NCI-H510A treated with DMSO at 0.1 percent for 48 hours (cell line): ENCODE measurements at regions not wholly inside any gene's neighbourhood (a gene's known extent, or its start where the extent isn't known, plus 50 kb on each side); places are given as distances from the start of the nearest gene placed in this dataset.

ENCODE experiments used
- DNase-seq: peaks from one replicate; lab custom pipeline; 2025; lab: John Stamatoyannopoulos, UW

DNA sequence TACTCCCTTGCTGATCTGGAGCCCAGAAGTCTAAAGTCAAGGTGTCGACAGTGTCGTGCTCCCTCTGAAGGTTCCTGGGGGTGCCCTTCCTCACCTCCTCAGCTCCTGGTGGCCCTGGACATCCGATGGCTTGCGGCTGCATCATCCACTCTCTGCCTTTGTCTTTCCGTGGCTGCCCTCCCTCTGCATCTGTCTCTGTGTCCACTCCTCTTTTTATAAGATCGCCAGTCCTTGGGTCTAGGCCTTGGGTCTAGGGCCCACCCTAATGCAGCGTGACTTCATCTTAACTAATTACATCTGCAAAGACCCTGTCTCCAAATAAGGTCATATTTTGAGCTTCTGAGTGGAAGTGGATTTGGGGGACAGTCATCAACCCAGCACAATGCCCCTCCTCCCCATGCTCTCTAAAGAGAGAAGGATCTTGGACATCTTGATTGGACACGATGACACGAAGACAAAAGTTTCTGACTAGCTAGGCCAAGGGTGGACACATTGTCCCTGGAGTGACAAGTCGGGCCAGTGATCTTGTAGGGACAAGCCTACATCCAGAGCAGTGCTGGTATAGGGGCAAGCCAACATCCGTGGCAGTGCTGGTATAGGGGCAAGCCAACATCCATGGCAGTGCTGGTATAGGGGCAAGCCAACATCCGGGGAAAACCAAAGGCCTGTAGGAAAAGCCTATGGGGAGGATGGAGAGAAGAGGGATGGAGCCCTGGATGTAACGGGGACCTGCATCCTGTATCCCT, 93.9 kb upstream of the DIO3 start:
- no peak for DNase-seq

DNA sequence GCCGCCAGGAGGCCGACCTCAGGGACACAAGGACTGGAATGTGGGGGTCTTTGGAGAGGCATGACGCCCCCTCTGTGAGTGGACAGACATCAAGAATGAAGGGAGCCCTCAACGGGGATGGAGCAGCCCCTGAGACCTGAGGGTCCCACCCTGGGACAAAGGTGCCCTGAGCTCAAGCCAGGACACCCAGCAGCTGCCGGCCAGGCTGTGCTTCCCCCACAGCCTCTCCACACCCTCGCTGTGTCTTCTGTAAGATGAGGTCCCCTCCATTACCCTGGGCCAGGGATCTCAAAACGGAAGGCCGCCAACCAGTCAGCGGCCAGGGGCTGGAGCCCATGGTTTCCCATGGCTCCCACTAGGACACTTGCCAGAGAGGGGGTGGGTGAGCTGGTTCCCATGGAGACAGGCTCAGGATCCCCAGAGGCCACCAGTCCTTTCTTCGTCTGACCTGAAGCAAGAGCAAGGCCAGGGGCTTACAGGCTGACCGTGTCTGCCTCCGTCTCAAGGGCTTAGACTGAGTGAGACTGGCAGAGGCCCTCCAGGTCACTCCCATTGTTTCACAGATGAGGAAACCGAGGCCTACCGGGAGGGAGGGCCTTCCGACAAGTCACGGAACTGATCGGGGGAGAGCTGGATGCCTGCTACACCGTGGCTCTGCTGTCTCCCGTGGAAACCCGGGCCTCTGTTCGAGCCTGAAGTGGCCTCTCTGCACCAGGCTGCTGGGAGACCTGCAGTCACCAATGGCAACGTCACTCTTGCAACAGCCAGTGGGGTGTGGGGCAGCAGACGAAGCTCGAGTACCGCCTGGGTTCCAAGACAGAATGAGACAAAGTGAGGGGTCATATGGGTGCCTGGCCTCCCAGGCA, 91.7 kb upstream of the DIO3 start:
- no peak for DNase-seq

DNA sequence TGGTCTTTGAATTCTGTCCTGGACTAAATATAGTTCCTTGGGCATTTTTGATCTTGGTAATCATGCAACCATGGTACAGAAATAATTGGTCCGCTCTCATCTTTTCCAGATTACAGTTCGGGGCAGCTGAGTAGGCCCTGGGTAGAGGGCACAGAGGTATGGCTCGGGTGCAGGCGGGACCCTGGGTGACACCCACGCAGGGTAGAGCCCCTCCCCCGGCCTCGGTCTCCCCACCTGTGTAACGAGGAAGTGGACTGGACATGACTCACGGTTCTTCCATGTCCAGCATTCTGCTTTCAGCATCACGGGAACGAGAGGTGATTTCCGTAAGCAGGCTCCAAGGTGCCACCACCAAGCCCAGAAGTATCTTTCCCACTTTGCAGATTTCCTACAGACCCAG, 91.0 kb upstream of the DIO3 start:
- no peak for DNase-seq

DNA sequence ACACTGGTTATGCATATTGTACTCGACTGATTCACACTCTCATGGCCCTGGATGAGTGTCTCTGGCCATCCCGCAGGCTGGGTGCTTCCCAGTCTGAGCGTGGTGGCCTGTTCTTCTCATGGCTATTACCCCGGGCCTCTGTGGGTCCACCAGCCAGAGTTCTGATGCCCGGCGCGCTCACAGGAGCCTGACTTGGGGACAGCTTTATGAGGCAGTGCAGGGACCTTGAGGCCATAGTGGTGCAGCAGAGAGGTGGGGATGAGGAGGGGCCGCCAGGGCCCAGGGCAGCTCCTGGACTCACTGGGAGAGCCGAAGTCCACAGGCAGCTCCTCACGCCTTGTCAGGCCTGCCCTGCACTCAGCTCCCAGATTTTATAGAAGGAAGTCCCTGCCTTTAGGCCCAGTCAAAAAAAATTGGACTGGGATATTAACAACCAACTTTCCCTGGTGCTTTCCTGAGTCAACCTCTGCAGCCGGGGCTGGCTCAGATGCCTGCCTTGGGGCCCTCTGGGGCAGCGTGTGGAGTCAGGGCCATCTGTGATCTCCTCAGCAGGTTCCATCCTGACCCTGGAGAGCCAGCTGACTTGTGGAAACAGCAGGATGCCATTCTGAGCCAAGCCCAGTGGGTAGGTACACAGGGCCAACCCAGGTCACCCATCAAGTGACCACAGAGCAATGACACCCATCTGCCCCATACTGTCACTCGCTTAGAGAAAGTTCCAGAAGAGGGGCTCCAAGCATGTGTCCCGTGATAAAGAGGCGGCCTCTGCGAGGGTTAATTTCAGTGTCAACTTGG, 89.4 kb upstream of the DIO3 start:
- DNase-seq, result no peak

DNA sequence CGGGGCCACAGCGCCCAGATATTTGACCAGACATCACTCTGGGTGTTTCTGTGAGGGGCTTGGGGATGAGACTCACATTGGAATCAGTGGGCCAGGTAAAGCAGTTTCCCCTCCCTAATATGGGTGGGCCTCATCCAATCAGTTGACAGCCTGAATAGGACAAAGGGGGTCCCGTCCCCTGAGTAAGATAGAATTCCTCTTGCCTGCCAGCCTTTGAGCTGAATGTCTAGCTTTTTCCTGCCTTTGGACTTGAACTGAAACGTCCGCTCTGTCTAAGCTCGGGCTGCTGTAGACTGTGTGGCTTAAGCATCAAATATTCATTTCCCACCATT, 88.8 kb upstream of the DIO3 start:
- no peak for DNase-seq

DNA sequence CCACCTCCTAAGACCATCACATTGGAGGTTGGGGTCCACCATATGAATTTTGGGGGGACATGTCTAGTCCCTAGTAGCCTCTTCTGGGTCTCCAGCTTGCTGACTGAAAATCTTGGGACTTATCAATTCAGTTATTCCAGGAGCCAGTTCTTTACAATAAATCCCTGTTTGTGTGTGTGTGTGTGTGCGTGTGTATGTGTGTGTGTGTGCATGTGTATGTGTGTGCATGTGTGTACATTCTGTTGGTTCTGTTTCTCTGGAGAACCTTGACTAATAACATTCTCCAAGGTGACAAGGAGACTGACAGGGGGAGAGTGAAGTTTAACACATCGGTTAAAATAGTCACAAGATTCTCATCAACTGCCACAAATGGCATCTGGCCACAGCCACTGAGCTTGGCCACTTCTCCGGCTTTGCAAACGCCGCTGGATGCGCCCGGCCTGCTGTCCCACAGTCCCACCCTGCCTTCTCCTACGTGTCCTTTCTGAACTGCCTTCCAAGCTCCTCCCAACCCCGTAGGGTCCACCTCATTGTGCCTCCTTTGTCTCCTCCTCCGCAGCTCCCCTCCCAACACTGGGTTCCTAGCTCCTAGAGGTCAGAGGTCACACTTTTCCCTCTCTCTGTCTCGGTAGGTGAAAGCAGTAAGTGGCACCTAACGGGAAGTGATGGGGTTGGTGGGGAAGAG, 88.1 kb upstream of the DIO3 start:
- DNase-seq, result no peak

DNA sequence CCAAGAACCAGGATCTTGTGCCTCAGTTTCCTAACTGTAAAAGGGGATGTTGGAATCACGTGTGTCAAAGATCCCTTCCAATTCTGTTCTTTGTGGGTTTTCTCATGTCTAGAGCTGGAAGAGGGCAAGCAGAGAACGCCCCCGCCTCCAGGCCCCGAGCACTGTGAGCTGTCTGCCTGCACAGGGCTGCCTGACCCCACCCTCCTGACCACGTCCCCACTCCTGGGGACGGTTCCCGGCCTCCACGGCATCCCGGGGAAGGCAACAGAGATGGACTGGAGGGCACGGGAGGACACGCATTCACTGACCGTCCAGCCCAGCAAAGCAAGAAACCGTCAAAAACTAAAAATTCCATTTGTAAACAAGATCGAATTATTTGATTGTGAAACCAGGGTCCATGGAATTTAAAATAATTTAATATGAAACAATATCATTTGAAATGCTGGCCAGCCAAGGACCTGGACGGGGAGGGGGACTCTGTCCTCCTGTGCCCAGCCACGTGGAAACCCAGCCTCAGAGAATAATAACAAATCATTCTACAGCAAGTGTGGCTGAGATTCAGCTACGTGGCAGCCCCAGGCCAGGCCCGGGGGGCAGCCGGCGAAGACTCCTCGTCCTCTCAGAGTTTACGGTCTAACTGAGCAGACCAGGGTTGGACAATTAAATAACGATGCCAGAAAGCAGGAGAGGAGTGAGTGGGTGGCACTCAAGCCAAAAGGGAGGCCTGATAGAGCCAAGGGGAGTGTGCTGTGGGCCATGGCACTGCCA, 87.3 kb upstream of the DIO3 start:
- DNase-seq, result no peak

DNA sequence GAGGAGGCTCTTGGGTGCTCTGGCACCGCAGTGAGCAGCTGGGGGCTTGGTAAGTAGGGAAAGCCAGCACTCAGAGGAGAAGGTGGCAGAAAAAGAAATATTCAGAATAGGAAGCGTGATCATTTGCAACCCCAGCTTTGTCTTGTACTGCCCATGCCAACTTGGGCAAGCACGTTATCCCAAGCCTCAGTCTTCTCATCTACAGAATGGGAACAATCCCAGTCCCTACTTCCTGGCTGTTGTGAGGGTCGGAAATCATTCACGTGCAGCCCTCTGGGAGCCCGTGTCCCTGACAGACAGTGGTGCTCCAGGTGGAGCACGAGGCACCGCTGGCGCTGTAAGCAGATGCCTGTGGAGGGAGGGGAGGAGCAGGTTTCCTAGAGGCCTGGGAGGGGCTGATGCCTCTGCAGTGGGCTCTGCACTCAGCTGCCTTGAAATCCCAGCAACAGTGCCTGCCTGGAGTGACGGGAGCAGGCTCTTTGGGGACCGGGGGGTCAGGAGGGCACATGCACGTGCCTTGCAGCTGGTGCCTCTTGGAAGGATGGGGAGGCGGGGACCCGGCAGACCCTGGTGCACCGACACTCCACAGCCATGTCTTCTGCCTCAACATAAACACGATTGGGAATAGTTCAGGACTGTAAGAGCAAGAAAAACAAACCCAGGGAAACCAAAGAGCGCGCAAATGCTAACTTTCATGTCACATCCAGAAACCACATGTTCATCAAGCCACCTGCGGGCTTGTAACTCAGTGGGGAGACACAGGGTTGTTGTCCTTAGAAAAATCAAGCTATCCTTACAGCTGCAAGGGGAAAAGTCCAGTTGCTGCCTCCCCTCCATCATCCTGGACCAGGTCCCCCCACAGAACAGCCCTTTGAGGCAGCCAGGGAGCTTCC, 86.5 kb upstream of the DIO3 start:
- no peak for DNase-seq

DNA sequence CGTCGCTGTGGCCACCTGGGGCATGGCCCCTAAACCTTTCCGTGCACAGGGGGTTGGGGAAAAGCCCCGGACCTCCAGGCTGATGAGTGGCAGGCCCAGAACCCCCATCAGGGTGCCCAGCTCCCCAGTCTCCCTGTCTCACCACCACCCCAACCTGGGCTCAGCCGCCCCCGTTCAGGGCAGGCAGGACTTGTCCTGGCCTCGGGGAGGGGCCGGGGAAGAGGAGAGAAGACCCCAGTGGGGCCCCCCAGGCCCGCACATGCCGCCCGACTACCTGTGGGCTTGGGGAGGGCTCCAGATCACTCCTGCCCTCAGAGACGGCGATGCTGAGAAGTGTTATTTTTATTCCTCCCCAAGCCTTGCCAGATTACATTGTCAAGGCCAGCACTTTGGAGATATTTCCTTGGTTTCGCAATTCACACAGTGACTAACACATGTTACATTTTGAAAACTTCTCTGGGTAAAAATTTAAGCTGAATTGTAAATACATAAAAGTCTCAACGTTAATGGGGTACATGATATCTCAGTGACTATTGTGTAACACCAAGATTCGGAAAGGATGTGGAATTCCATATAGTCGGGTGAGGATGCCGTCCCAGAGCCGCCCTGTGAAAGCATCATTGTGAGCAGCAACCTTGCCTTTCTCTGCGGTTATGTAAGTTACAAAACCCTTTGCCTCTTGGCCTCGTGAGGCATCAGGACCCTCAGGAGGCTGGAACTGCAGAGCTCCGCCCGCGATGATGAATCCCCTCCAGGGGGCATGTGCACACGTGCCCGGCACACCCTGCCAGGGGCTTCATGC, 85.6 kb upstream of the DIO3 start:
- no peak for DNase-seq

DNA sequence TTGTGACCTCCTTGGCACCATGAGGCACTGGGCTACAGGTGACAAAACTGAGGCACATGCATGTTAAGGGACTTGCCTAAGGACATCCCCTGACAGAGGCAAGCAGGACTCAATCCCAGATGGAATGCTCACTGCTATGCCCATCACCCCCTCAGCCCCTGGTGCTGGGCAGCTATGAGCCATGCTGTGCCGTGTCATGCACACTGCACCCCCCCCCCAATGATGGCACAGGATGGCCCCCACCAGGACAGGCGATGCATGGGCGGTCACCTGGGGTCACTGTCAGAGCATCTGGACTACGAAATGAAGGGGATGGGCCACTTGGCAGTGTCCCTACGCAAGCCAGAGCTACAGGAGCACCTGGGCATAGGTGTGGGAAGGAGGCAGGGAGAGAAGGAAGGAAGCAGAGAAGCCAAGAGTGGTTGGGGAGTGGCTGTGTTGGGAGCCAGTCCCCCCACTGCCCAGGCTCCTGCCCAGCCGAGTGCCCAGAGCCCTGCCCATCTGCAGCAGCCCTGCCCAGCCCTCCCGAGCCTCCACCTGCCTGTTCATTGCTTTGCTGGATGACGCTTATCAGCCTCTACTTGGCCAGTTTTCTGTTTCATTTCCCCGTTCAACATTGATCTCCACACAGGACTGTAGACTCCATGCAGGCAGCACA, 84.9 kb upstream of the DIO3 start:
- DNase-seq, result peak; percentile 81

DNA sequence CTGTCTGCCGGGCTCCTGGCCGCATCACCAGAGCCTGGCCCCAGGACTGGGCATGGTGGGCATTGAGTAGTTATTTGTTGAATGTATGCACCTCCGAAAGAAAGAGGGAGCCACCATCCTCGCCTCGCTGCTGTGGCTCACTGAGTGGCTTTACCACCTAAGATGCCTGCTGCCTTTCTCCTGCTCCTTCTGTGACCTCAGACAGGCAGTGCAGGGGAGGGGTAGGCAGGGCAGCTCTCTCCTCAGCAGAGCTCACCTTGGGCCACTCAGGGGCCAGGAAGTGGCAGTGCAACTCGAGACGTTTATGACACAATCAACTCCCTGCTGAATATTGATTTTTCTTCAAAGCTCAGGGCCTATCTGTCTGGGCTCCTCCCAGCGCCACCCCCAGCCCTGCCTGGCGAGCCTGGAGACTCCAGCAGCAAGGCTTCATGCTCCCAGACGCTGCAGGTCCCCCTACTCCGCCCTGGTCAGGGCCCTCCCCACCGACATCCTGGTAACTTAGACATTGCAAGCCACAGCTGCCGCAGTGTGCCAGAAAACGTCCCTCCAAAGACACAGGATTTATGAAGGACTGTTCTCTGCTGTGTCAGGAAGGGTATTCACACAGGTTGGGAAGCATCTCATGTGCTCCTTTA, 84.3 kb upstream of the DIO3 start:
- peak; percentile 93 for DNase-seq

DNA sequence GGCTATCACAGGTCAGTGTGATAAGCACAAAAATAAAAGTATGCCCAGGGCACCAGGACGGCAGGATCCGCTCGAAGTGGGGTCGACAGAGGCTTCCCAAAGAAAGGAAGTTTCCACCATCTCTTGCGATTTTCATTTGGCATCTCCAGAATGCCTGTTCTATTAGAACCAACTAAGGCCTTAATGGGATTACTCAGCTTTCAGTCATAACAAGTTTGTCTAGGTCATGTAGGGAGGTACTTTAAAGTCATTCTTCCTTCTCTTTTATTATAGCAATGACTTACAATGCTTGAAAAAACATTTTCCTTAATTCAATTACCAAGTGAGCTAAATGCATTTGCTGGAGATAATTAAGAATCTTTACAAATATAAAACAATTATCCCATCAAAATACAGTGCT, 83.6 kb upstream of the DIO3 start:
- peak; percentile 15 for DNase-seq

DNA sequence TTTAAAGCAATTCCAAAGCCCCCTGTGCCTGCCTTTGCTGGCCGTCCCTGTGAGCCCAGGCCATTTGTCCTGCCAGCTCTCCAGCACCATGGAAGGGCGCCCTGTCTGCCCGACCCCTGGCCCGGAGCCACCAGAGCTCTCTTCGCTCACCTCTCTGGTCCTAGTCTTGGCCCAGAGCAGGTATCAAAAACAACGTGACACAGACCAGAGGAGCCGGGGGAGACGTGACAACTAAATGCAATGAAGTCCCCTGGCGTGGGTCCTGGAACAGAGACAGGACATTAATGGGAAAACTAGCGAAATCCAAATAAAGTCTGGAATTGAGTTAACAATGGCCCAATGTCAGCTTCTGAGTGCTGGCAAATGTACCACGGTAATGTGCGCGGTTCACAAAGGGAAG, 83.2 kb upstream of the DIO3 start:
- no peak for DNase-seq

DNA sequence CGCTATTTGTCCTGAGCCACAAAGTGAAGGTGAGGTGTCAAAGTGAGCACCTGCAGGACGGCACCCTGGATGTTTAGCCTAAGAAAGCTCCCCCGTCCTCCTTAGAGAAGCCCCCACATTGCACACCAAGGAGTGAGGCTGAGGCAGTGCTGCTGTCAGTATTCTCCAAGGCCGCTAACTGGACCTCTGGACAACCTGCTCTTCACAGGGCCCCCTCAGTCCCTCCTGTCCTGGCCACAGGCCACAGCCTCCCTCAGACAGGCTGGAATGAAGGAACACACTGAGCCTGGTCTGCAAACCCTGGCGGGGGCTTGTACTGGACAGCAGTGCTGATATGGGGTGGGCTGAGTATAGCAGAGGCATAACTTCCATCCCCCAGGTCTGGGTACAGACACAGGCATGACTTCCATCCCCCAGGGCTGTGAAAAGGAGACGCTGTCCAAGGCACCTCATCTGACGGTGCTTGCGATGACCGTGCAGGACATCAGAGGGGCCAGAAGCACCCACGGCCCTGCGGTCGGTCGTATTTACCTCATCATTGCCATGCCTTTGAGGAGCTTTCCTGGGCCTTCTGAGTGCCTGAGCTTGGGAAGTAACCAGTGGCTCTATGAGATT, 82.4 kb upstream of the DIO3 start:
- no peak for DNase-seq

DNA sequence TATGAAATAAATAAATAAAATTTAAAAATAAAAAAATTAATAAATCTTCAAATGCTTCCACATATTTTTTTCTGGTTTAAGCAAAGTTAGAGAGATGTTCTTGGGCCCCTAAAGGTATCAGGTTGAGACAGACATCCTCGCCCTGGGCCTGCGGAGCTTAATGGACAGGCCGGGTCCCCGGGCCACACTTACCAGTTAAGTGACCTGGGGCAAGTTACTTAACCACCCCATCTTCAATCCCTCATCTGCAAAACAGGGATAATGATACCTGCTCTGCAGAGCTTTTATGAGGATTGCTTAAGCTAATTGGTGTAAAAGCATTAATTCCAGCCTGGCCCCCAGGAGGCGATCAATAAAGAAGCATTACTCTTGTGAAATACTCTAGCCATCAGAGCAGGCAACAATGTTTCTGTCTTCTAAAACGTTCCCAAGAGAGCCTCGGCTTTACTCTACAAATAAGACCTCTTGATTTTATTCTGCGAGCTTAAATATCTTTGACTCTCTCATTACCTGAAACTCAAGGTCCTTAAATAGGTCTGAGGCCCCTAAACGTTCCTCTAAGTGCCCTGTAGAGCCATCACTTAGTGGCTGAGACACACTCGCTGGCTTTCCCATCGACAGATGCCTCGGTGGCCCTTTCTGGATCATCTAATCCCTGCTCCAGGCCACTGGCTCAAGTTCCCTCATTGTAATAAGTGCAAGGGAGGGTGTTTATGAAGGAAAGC, 81.1 kb upstream of the DIO3 start:
- no peak for DNase-seq

DNA sequence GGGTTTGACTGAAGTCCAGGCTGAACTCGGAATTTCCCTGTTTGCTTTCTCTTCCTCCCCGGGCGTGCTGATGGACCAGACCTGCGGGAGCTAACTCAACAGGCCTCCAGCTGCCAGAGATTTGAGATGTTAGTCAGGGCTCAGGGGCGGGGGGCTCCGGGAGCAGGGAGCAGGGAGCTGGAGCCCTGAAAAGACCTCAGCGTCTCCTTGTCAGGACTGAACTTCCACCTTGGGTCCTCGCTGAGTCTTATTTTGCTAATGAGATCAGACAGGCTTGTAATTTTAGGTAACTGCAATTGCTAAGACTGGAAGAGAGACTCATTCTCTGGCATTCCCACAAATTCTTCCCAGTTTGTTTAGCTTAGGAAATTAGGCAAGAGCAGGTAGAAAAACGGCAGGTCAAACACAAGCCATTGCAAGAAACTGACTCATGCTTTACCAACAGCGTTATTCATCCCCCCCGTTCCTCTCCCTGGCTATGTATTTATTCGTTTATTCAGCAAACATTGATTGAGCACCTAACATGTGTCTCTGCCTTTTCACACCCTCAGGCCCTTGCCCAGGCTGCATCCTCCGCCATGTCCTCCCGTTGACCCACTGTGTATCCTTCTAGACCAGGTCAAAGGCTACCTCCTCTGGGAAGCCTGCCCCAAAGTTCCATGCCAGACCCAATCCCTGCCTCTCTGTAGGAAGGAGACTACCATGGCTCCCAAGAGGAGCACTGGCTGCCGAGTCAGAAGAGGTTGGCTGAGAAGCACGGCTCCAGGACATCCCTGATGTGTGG, 80.4 kb upstream of the DIO3 start:
- no peak for DNase-seq

DNA sequence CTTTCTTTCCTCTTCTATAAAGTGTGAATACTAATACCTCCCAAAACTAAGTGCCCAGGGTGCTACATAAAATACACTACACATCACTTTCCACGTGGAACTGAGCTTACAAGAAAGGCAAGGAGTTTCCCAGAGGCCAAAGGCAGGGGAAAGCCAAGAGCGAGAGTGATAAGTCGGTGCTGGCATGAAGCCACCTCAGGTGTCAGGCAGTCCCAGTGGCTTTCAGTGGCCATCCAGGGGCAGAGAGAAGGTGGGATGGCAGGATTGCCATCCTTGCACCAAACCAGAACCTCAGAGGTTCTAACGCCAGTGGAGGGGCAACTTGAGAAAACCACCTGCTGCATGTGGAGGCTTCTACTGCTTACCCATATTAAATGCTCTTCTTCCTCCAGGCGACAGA, 79.7 kb upstream of the DIO3 start:
- no peak for DNase-seq
